Upper lobe of left lung (tissue), 4 donors: ENCODE measurements at regions not wholly inside any gene's neighbourhood (a gene's known extent, or its start where the extent isn't known, plus 50 kb on each side); places are given as distances from the start of the nearest gene placed in this dataset.

Experiments used
- EP300 ChIP-seq, 4 donors: sonication (generic); formaldehyde crosslinking; IDR thresholded peaks; one replicate each; pipeline ENCODE4 v1.5.1; 2017; ENCODE audit warnings: antibody characterized with exemption in 4 of 4, control low read depth in 2 of 4
- POLR2AphosphoS5 ChIP-seq, 2 donors: sonication (generic); formaldehyde crosslinking; IDR thresholded peaks; one replicate each; pipeline ENCODE4 v1.5.1; 2017; ENCODE audit warnings: antibody characterized with exemption in 2 of 2
- TF ChIP-seq, protein P1 (sequence below), 6 experiments: fragments of 450-650 bp in 4 of 6; fragments of 200-600 bp in 2 of 6; sonication (generic) in 2 of 6; IDR thresholded peaks; one replicate each; pipeline ENCODE4 v1.5.1; 2016 to 2019; ENCODE audit warnings: antibody characterized with exemption in 6 of 6

DNA sequence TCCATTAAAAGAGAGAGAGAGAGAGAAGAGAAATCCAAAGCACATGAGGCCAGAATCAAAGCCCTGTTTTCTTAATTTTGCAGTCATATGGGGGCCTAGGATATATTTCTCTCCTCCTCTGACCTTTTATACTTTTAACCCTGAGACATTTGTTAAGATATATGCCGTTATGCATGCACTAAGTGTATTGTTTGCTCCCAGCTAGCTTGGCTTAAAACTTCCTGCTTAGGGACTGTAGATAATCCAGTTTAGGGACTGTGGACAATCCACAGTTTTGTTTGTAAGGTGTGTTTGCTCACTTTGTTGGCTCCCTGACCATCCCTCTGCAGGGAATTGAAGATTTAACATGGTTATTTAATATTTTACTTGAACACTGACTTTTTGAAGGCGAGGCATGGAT lies 166.3 kb upstream of the TSHZ2 start:
- TF ChIP-seq EP300 (IDR thresholded peaks at IDR 0.05): no peak
- TF ChIP-seq POLR2AphosphoS5 (IDR thresholded peaks at IDR 0.05): no peak
- TF ChIP-seq, protein P1, sequence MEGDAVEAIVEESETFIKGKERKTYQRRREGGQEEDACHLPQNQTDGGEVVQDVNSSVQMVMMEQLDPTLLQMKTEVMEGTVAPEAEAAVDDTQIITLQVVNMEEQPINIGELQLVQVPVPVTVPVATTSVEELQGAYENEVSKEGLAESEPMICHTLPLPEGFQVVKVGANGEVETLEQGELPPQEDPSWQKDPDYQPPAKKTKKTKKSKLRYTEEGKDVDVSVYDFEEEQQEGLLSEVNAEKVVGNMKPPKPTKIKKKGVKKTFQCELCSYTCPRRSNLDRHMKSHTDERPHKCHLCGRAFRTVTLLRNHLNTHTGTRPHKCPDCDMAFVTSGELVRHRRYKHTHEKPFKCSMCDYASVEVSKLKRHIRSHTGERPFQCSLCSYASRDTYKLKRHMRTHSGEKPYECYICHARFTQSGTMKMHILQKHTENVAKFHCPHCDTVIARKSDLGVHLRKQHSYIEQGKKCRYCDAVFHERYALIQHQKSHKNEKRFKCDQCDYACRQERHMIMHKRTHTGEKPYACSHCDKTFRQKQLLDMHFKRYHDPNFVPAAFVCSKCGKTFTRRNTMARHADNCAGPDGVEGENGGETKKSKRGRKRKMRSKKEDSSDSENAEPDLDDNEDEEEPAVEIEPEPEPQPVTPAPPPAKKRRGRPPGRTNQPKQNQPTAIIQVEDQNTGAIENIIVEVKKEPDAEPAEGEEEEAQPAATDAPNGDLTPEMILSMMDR (IDR thresholded peaks at IDR 0.05): no peak
